SK-N-MC (cell line): ENCODE measurements at regions not wholly inside any gene's neighbourhood (a gene's known extent, or its start where the extent isn't known, plus 50 kb on each side); places are given as distances from the start of the nearest gene placed in this dataset.
A peak's percentile ranks its signal among the peaks of the same experiment; 100 is the strongest.

ENCODE experiments used
- DNase-seq: peaks from one replicate; pipeline ENCODE4 v3.0.0-alpha.2; 2011; ENCODE audit warnings: low read depth, low spot score
- H3K27ac ChIP-seq: fragments of 200-600 bp; sonication (generic); 2 replicates; pipeline ENCODE4 v1.5.1; 2016; ENCODE audit warnings: mixed run types
- H3K36me3 ChIP-seq: fragments of 200-600 bp; sonication (generic); 2 replicates; pipeline ENCODE4 v1.6.1; 2017; ENCODE audit warnings: antibody characterized with exemption, low read length, mixed read lengths; ENCODE audit not compliant: insufficient read depth
- H3K4me3 ChIP-seq: fragments of 200-600 bp; sonication (generic); 2 replicates; pipeline ENCODE4 v1.5.1; 2016
- H3K9ac ChIP-seq: fragments of 200-600 bp; sonication (generic); 2 replicates; pipeline ENCODE4 v1.8.0; 2017; ENCODE audit warnings: mixed run types, mixed read lengths; ENCODE audit not compliant: insufficient read length
- H3K9me3 ChIP-seq: fragments of 200-600 bp; sonication (generic); 2 replicates; pipeline ENCODE4 v1.6.1; 2017; ENCODE audit warnings: low read depth, mild to moderate bottlenecking, antibody characterized with exemption, low read length, moderate library complexity, mixed read lengths
- EZH2 ChIP-seq: fragments of 200-600 bp; sonication (generic); IDR thresholded peaks from one replicate; pipeline ENCODE4 v1.6.1; 2017; ENCODE audit warnings: antibody characterized with exemption
- FOXP2 ChIP-seq: optimal IDR thresholded peaks from 2 replicates; pipeline ENCODE3; 2011; ENCODE audit warnings: mild to moderate bottlenecking, moderate library complexity; ENCODE audit not compliant: insufficient read depth; ENCODE audit errors: extremely low read length, control extremely low read depth
- POLR2AphosphoS5 ChIP-seq: IDR thresholded peaks from 2 replicates; pipeline ENCODE4 v1.6.1; 2012; ENCODE audit warnings: mild to moderate bottlenecking, low read depth, low read length, borderline replicate concordance

DNA sequence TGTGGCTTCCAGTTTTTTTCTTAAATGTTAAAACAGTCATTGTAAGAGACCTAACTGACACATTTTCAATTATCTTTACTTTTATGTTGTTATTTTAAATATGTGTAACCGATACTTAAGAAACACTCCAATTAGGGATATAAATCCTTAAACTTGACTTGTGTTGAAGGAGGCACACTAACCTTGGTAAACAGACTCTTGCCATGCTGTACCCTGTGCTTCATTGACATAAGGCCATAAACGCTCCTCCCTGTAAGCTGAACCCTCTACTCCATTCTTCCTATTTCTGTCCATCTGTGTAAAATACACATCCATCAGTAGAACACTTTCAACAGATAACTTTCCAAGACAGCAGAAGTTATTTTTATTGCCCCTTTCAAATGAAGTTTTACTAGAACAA lies 780.5 kb upstream of the FAM98A start:
- no peaks in the 10 kb centered on the region for H3K36me3 ChIP-seq
- no peaks in the 10 kb centered on the region for H3K9me3 ChIP-seq
- no peak overlapping the region for H3K27ac ChIP-seq
- TF ChIP-seq POLR2AphosphoS5 (no peak), EZH2 (no peak), FOXP2 (no peak)
- H3K9ac ChIP-seq = no peak overlapping the region
- no peak overlapping the region for H3K4me3 ChIP-seq
- no peak for DNase-seq

DNA sequence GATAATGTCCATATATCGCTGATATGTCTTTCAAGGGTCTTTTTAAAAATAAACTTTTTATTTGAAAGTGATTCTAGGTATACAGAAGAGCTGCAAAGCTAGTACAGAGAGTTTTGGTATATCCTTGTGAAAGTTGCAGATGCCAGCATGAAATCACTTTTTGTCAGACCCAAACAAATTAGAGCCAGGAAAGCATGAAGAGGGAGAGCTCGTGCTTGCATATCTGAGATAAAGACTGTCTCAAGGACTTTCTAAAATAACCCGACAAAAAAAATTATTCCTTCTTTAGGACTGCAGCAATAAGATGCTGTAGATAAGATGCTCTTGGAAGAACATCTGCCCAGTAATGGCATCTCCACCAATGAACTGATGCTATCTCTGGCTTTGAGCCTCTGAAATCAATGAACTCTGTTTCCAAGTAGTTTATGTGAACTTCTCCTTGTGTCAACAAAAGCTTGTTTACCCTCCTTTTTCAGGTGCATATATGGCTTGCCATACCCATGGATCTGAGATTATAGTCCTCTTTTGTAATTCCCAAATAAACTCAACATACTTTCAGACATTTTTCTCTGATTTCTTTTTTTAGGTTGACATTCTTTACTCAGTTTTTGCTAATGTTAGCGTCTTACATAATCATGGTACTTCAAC lies 774.6 kb upstream of the FAM98A start:
- Histone ChIP-seq H3K4me3 (no peak overlapping the region), H3K27ac (no peak overlapping the region), H3K9ac (no peak overlapping the region), H3K9me3 (no peaks in the 10 kb centered on the region), H3K36me3 (no peaks in the 10 kb centered on the region)
- DNase-seq = no peak
- TF ChIP-seq EZH2 (no peak), FOXP2 (no peak), POLR2AphosphoS5 (no peak)

DNA sequence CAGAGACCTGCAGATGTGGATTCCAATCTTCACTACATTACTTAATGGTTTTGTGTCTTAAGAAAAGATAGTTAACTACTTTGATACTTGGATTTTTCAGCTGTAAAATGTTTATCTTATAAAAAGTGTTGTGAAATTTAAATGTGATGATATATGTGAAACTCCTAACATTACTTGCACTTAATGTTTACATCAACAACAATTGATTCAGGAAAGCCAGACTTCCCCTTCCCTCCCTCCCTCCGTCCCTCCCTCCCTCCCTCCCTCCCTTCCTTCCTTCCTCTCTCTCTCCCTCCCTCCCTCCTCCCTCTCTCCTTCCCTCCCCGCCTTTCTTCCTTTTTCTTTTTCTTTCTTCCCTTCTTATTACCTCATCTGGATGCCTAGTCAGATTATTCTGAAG lies 773.9 kb upstream of the FAM98A start:
- Histone ChIP-seq H3K9ac (no peak overlapping the region), H3K36me3 (no peaks in the 10 kb centered on the region), H3K9me3 (no peaks in the 10 kb centered on the region), H3K27ac (no peak overlapping the region), H3K4me3 (no peak overlapping the region)
- no peak for TF ChIP-seq FOXP2
- TF ChIP-seq POLR2AphosphoS5 = no peak
- TF ChIP-seq EZH2 = no peak
- no peak for DNase-seq

DNA sequence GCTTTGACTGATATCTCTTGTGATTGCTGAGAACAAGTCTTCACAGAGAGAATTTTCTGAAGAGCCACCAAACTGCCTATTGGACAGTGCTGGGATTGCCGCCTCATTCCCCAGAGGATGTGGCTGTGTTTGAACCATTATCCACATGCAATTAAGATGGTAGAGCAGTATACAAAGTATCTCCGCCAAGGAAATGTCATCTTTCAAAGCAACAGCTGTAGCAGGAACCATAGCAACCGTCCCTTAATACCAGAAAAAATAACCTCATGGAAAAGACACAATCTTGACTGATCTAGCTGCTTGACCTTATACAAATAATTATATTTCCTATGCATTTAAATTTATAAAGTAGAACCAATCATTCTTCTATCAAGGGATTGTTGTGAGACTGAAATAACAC lies 772.6 kb upstream of the FAM98A start:
- TF ChIP-seq FOXP2 (no peak), EZH2 (no peak), POLR2AphosphoS5 (no peak)
- no peaks in the 10 kb centered on the region for H3K36me3 ChIP-seq
- no peak overlapping the region for H3K4me3 ChIP-seq
- H3K27ac ChIP-seq = no peak overlapping the region
- H3K9ac ChIP-seq = no peak overlapping the region
- no peaks in the 10 kb centered on the region for H3K9me3 ChIP-seq
- DNase-seq = no peak

DNA sequence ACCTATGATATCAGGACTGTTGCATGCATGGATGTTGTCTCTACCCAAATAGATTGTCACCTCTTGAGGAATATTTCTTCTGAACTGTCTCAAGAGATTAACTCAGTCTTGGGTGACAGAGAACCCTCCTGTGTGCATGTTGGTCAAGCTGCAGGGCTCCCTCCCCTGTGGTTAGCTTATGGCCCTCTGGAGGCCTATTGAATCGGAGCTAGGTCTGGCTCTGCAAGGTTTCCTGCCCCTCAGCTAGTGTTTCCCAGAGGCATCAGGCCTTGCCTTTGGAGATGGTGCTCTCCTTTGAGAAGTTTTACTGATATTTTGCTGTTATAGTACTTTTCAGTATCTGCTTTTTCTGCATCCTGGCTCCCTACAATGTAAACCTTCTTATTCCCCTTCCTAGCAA lies 769.2 kb upstream of the FAM98A start:
- TF ChIP-seq POLR2AphosphoS5 (no peak), EZH2 (no peak), FOXP2 (no peak)
- Histone ChIP-seq H3K9ac (no peak overlapping the region), H3K9me3 (no peaks in the 10 kb centered on the region), H3K27ac (no peak overlapping the region), H3K36me3 (no peaks in the 10 kb centered on the region), H3K4me3 (no peak overlapping the region)
- DNase-seq = no peak

DNA sequence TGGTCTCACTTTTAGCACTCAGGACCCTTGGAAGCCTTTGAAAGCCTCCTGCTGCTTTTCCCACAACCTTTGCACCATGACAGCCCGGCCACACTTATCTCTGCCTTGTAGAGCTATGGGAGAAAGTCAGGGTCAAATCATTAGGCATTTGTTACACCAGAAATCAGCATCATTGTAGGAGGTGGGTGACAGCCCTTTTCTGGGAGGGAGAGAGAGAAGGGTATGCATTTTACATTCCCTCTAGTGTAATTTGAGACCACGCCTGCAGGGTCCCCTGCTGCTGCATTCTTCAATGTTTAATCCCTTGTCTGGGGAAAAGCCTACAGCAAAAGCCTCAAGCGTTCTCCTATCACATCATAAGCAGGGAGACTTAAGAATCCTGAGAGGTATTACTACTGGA lies 766.8 kb upstream of the FAM98A start:
- peak; percentile 79 for DNase-seq
- TF ChIP-seq EZH2 = no peak
- no peak for TF ChIP-seq FOXP2
- no peak for TF ChIP-seq POLR2AphosphoS5
- peak overlapping the region; percentile 78 for H3K27ac ChIP-seq
- peak overlapping the region; percentile 0 for H3K9ac ChIP-seq
- H3K36me3 ChIP-seq = no peaks in the 10 kb centered on the region
- peak overlapping the region; percentile 71 for H3K4me3 ChIP-seq
- H3K9me3 ChIP-seq = no peaks in the 10 kb centered on the region

DNA sequence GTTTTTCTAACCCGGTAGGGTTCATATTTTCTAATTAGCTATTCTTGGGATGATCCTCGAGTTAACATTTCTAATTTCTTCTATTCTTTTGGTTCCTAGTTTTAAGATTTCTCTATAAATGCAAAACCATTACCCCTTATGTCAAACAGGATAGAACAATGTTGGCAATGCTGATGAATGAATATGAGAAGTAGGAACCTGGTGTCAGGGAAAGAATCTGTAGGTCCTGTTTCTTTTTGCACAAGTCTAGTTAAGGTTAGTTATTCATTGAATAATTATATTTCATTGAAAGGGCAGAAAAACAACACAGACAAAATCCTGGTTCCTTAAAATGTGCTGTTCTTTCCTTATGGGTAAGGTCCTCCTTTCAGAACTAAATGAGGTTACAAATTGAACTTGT lies 766.4 kb upstream of the FAM98A start:
- H3K4me3 ChIP-seq = peak overlapping the region; percentile 71

DNA sequence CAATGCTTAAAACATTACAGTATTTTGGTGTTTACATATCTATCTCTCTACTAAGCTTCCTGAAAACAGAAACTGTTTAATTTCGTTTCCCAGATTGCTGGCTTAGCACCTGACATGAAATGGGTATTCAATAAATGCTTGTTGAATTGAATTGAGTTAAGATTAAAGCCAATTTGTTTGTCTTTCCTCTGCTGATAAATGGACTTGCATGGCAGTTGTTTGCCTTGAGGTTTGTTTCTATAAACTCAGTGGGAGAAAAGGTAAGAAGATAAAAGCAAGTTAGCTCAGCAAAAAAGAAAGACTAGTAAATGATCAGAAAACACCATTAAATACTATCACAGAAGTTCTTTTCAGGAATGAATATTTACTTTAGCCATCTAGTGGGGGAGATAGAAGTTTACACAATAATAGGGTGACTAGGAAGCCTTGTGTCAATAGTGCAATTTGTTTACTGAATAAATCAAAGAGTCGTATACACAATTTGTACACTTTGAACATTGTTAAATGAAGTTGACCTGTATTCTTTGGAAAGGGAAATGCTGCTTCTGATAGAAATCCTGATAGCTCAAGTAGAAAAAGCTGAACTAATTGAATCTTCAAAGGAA lies 754.5 kb upstream of the FAM98A start:
- H3K9me3 ChIP-seq = no peaks in the 10 kb centered on the region
- no peak overlapping the region for H3K27ac ChIP-seq
- no peak for TF ChIP-seq EZH2
- TF ChIP-seq POLR2AphosphoS5 = no peak
- no peak for TF ChIP-seq FOXP2
- DNase-seq = no peak
- H3K4me3 ChIP-seq = no peak overlapping the region
- H3K36me3 ChIP-seq = no peaks in the 10 kb centered on the region
- no peak overlapping the region for H3K9ac ChIP-seq

More for the DNA sequence above, 766.4 kb upstream of the FAM98A start:
- TF ChIP-seq FOXP2 (no peak), EZH2 (no peak), POLR2AphosphoS5 (no peak)
- no peak for DNase-seq
- Histone ChIP-seq H3K9me3 (no peaks in the 10 kb centered on the region), H3K36me3 (no peaks in the 10 kb centered on the region), H3K27ac (peak overlapping the region; percentile 78; the same call in 1 of the 2 replicates), H3K9ac (no peak overlapping the region)

DNA sequence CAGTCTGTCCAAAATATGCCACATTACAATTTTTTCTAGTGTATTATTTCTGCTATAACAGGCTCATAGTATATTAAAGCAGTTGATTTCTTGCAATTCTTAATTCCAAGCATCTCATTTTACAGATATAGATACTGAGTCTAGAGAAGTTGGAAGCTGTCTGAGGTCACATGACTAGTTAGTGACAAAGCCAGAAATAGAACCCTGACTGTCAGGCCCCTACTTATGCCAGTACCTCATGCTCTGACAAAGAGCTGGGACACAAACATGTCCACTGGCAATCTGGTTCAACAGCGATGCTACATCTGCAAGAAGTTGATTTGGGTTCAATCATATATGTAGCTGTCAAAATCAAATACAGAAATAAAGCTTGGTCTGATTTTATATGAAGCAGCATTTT lies 750.4 kb upstream of the FAM98A start:
- DNase-seq = no peak

More for the DNA sequence above, 750.4 kb upstream of the FAM98A start:
- no peak overlapping the region for H3K4me3 ChIP-seq
- H3K9me3 ChIP-seq = no peaks in the 10 kb centered on the region
- H3K27ac ChIP-seq = no peak overlapping the region
- H3K36me3 ChIP-seq = no peaks in the 10 kb centered on the region
- no peak overlapping the region for H3K9ac ChIP-seq
- TF ChIP-seq FOXP2 (no peak), POLR2AphosphoS5 (no peak), EZH2 (no peak)
